ENCODE measurements at regions not wholly inside any gene's neighbourhood (a gene's known extent, or its start where the extent isn't known, plus 50 kb on each side); places are given as distances from the start of the nearest gene placed in this dataset.

GRCh38 chr20:57930351-57930750 is 220.5 kb upstream of the PMEPA1 start:
- no peak overlapping the region for H3K4ac ChIP-seq (ENCODE audit: low read depth, low read length)
- no peak overlapping the region for H3K56ac ChIP-seq (ENCODE audit: extremely low read depth, insufficient read depth, low read length)
- no peak overlapping the region for H2AK9ac ChIP-seq (replicated peaks; ENCODE audit: low read depth, low read length, poor library complexity)
- H4K5ac ChIP-seq (ENCODE audit: low read depth, low read length) = no peak overlapping the region
- no peak for DNase-seq
- H2AK5ac ChIP-seq (ENCODE audit: low read depth, low read length) = no peak overlapping the region
- H2BK20ac ChIP-seq (ENCODE audit: low read depth, low read length) = no peak overlapping the region
- H3K79me1 ChIP-seq (ENCODE audit: low read depth in 1 of 2, low read length in 2 of 2) = no peaks in the 10 kb centered on the region
- no peak overlapping the region for H2BK15ac ChIP-seq (ENCODE audit: low read depth, low read length)
- no peak overlapping the region for H3K23ac ChIP-seq (ENCODE audit: low read depth, low read length)
- WGBS, 2 experiments (ENCODE audit: extremely low coverage in 2 of 2, insufficient read length in 1 of 2) = no CpG with 5 or more reads among the region's 5 CpGs
- no peak overlapping the region for H2AFZ ChIP-seq (replicated peaks; ENCODE audit: low read length, poor library complexity)
- BruUV-seq (replicated peaks) = no TSS peak
- CTCF ChIA-PET = no interaction called here
- H4K91ac ChIP-seq (ENCODE audit: insufficient read depth, low read depth, low read length) = no peak overlapping the region
- no peaks in the 10 kb centered on the region for H3K9me3 ChIP-seq (ENCODE audit: control insufficient read depth, insufficient read depth, low read length)
- no peak overlapping the region for H3K27ac ChIP-seq (ENCODE audit: insufficient read depth, low read length)
- no peak for ATAC-seq (ENCODE audit: low read depth)
- no peak overlapping the region for H3K18ac ChIP-seq (ENCODE audit: low read depth, low read length)
- in situ Hi-C loops (cut with MboI; ENCODE audit: low sequenced_read_pairs) = no loop called here
- no peak overlapping the region for H3K14ac ChIP-seq (replicated peaks; ENCODE audit: low read depth, low read length)
- no peak overlapping the region for H3K4me2 ChIP-seq (ENCODE audit: low read depth, low read length)
- no peak overlapping the region for H3K9ac ChIP-seq (ENCODE audit: low read depth, low read length)
- no peak overlapping the region for H2BK5ac ChIP-seq (ENCODE audit: low read depth, low read length, poor library complexity, severe bottlenecking)
- no peaks in the 10 kb centered on the region for H3K36me3 ChIP-seq (ENCODE audit: control insufficient read depth, insufficient read depth, low read length)
- H3K4me3 ChIP-seq (ENCODE audit: insufficient read depth, low read depth, low read length) = no peak overlapping the region
- H4K20me1 ChIP-seq (ENCODE audit: insufficient read depth, low read length) = no peaks in the 10 kb centered on the region
- TF ChIP-seq MAZ (IDR thresholded peaks at IDR 0.05; ENCODE audit: borderline replicate concordance, low read depth, low read length) (no peak), CEBPB (IDR thresholded peaks at IDR 0.05; ENCODE audit: low read depth, low read length) (no peak), RAD21 (IDR thresholded peaks at IDR 0.05; ENCODE audit: low read length) (no peak), SMC3 (IDR thresholded peaks at IDR 0.05; ENCODE audit: low read depth, low read length) (no peak), CHD1 (IDR thresholded peaks at IDR 0.05; ENCODE audit: low read depth, low read length) (no peak), FOS (IDR thresholded peaks at IDR 0.05; ENCODE audit: low read depth, low read length) (no peak)
- TF ChIP-seq, protein P1, sequence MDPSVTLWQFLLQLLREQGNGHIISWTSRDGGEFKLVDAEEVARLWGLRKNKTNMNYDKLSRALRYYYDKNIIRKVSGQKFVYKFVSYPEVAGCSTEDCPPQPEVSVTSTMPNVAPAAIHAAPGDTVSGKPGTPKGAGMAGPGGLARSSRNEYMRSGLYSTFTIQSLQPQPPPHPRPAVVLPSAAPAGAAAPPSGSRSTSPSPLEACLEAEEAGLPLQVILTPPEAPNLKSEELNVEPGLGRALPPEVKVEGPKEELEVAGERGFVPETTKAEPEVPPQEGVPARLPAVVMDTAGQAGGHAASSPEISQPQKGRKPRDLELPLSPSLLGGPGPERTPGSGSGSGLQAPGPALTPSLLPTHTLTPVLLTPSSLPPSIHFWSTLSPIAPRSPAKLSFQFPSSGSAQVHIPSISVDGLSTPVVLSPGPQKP (IDR thresholded peaks at IDR 0.05; ENCODE audit: borderline replicate concordance, low read depth, low read length) = no peak
- intact Hi-C loops (cut with micrococcal nuclease) = no loop called here
- POLR2A ChIA-PET (ENCODE audit: unreplicated experiment) = no interaction called here
- dilution Hi-C loops (cut with HindIII; ENCODE audit: low sequenced_read_pairs, unreplicated experiment) = no loop called here
- no peak overlapping the region for H4K8ac ChIP-seq (ENCODE audit: low read depth in 2 of 2, low read length in 2 of 2)
- H3K4me1 ChIP-seq (ENCODE audit: control insufficient read depth, insufficient read depth, low read length) = no peaks in the 10 kb centered on the region
- no peaks in the 10 kb centered on the region for H3K9me1 ChIP-seq (ENCODE audit: insufficient read depth, low read length)
- H2BK120ac ChIP-seq (ENCODE audit: low read depth, low read length) = no peak overlapping the region
- no peaks in the 10 kb centered on the region for H3K27me3 ChIP-seq (ENCODE audit: control insufficient read depth, insufficient read depth, low read length)

All from IMR-90 (cell line).